ENCODE measurements at regions not wholly inside any gene's neighbourhood (a gene's known extent, or its start where the extent isn't known, plus 50 kb on each side); places are given as distances from the start of the nearest gene placed in this dataset.

GRCh38 chr2:16948710-16949109 is 283.1 kb upstream of the CYRIA start:
- Histone ChIP-seq H3K4me3 (ENCODE audit: low read length) (no peak overlapping the region), H3K79me2 (ENCODE audit: low read length) (no peaks in the 10 kb centered on the region), H3K36me3 (ENCODE audit: insufficient read depth, low read length) (no peaks in the 10 kb centered on the region), H3K4me2 (ENCODE audit: low read depth, low read length, poor library complexity, severe bottlenecking) (no peak overlapping the region), H2AFZ (ENCODE audit: low read length) (no peak overlapping the region), H3K9me3 (ENCODE audit: low read length) (no peaks in the 10 kb centered on the region), H3K27me3 (ENCODE audit: low read length) (no peaks in the 10 kb centered on the region), H4K20me1 (ENCODE audit: insufficient read depth, low read depth, low read length) (no peaks in the 10 kb centered on the region), H3K4me1 (ENCODE audit: low read length) (peaks cover 3% of the 10 kb centered on the region), H3K27ac (ENCODE audit: low read length) (no peak overlapping the region), H3K9me2 (replicated peaks; ENCODE audit: insufficient read depth, low read length) (no peaks in the 10 kb centered on the region), H3K9ac (ENCODE audit: low read length) (no peak overlapping the region)
- DNase-seq, result no peak

GRCh38 chr2:16948053-16948452 is 282.4 kb upstream of the CYRIA start:
- no peaks in the 10 kb centered on the region for H3K36me3 ChIP-seq (ENCODE audit: insufficient read depth, low read length)
- no peak overlapping the region for H3K27ac ChIP-seq (ENCODE audit: low read length)
- no peaks in the 10 kb centered on the region for H3K27me3 ChIP-seq (ENCODE audit: low read length)
- H3K4me3 ChIP-seq (ENCODE audit: low read length), result no peak overlapping the region
- no peaks in the 10 kb centered on the region for H3K9me3 ChIP-seq (ENCODE audit: low read length)
- no peaks in the 10 kb centered on the region for H3K9me2 ChIP-seq (replicated peaks; ENCODE audit: insufficient read depth, low read length)
- no peak for DNase-seq
- no peak overlapping the region for H3K9ac ChIP-seq (ENCODE audit: low read length)
- no peaks in the 10 kb centered on the region for H3K79me2 ChIP-seq (ENCODE audit: low read length)
- no peak overlapping the region for H2AFZ ChIP-seq (ENCODE audit: low read length)
- H3K4me2 ChIP-seq (ENCODE audit: low read depth, low read length, poor library complexity, severe bottlenecking), result no peak overlapping the region
- no peaks in the 10 kb centered on the region for H4K20me1 ChIP-seq (ENCODE audit: insufficient read depth, low read depth, low read length)
- H3K4me1 ChIP-seq (ENCODE audit: low read length), result peaks cover 3% of the 10 kb centered on the region

GRCh38 chr2:16943279-16943958 is 277.8 kb upstream of the CYRIA start:
- no peak overlapping the region for H3K9ac ChIP-seq (ENCODE audit: low read length)

GRCh38 chr2:16940214-16940613 is 274.6 kb upstream of the CYRIA start:
- no peak for DNase-seq

More at GRCh38 chr2:16943279-16943958, 277.8 kb upstream of the CYRIA start:
- no peak overlapping the region for H2AFZ ChIP-seq (ENCODE audit: low read length)
- no peak overlapping the region for H3K4me2 ChIP-seq (ENCODE audit: low read depth, low read length, poor library complexity, severe bottlenecking)
- H3K9me2 ChIP-seq (replicated peaks; ENCODE audit: insufficient read depth, low read length), result no peaks in the 10 kb centered on the region
- H3K27me3 ChIP-seq (ENCODE audit: low read length), result no peaks in the 10 kb centered on the region
- DNase-seq, result no peak
- no peaks in the 10 kb centered on the region for H3K36me3 ChIP-seq (ENCODE audit: insufficient read depth, low read length)
- H3K4me3 ChIP-seq (ENCODE audit: low read length), result no peak overlapping the region
- no peaks in the 10 kb centered on the region for H3K79me2 ChIP-seq (ENCODE audit: low read length)
- H3K27ac ChIP-seq (ENCODE audit: low read length), result no peak overlapping the region
- H3K9me3 ChIP-seq (ENCODE audit: low read length), result no peaks in the 10 kb centered on the region
- H4K20me1 ChIP-seq (ENCODE audit: insufficient read depth, low read depth, low read length), result no peaks in the 10 kb centered on the region
- peaks cover 3% of the 10 kb centered on the region for H3K4me1 ChIP-seq (ENCODE audit: low read length)

GRCh38 chr2:16939771-16940170 is 274.1 kb upstream of the CYRIA start:
- H3K9me2 ChIP-seq (replicated peaks; ENCODE audit: insufficient read depth, low read length), result no peaks in the 10 kb centered on the region

More at GRCh38 chr2:16940214-16940613, 274.6 kb upstream of the CYRIA start:
- no peaks in the 10 kb centered on the region for H4K20me1 ChIP-seq (ENCODE audit: insufficient read depth, low read depth, low read length)
- H3K9me2 ChIP-seq (replicated peaks; ENCODE audit: insufficient read depth, low read length), result no peaks in the 10 kb centered on the region
- no peaks in the 10 kb centered on the region for H3K36me3 ChIP-seq (ENCODE audit: insufficient read depth, low read length)
- no peak overlapping the region for H2AFZ ChIP-seq (ENCODE audit: low read length)
- no peak overlapping the region for H3K9ac ChIP-seq (ENCODE audit: low read length)
- H3K9me3 ChIP-seq (ENCODE audit: low read length), result no peaks in the 10 kb centered on the region
- no peaks in the 10 kb centered on the region for H3K27me3 ChIP-seq (ENCODE audit: low read length)
- H3K4me3 ChIP-seq (ENCODE audit: low read length), result no peak overlapping the region
- H3K4me1 ChIP-seq (ENCODE audit: low read length), result no peaks in the 10 kb centered on the region
- H3K79me2 ChIP-seq (ENCODE audit: low read length), result no peaks in the 10 kb centered on the region
- H3K27ac ChIP-seq (ENCODE audit: low read length), result no peak overlapping the region
- no peak overlapping the region for H3K4me2 ChIP-seq (ENCODE audit: low read depth, low read length, poor library complexity, severe bottlenecking)

GRCh38 chr2:16933355-16933754 is 267.7 kb upstream of the CYRIA start:
- Histone ChIP-seq H3K4me3 (ENCODE audit: low read length) (no peak overlapping the region), H4K20me1 (ENCODE audit: insufficient read depth, low read depth, low read length) (no peaks in the 10 kb centered on the region), H3K4me1 (ENCODE audit: low read length) (no peaks in the 10 kb centered on the region), H3K9me3 (ENCODE audit: low read length) (no peaks in the 10 kb centered on the region), H3K27me3 (ENCODE audit: low read length) (no peaks in the 10 kb centered on the region), H3K9me2 (replicated peaks; ENCODE audit: insufficient read depth, low read length) (no peaks in the 10 kb centered on the region), H2AFZ (ENCODE audit: low read length) (no peak overlapping the region), H3K79me2 (ENCODE audit: low read length) (no peaks in the 10 kb centered on the region), H3K9ac (ENCODE audit: low read length) (no peak overlapping the region), H3K27ac (ENCODE audit: low read length) (no peak overlapping the region), H3K4me2 (ENCODE audit: low read depth, low read length, poor library complexity, severe bottlenecking) (no peak overlapping the region), H3K36me3 (ENCODE audit: insufficient read depth, low read length) (no peaks in the 10 kb centered on the region)
- DNase-seq, result no peak

More at GRCh38 chr2:16939771-16940170, 274.1 kb upstream of the CYRIA start:
- Histone ChIP-seq H3K4me2 (ENCODE audit: low read depth, low read length, poor library complexity, severe bottlenecking) (no peak overlapping the region), H3K4me1 (ENCODE audit: low read length) (no peaks in the 10 kb centered on the region), H3K27ac (ENCODE audit: low read length) (no peak overlapping the region), H3K4me3 (ENCODE audit: low read length) (no peak overlapping the region), H4K20me1 (ENCODE audit: insufficient read depth, low read depth, low read length) (no peaks in the 10 kb centered on the region), H3K9ac (ENCODE audit: low read length) (no peak overlapping the region), H3K79me2 (ENCODE audit: low read length) (no peaks in the 10 kb centered on the region), H3K9me3 (ENCODE audit: low read length) (no peaks in the 10 kb centered on the region), H3K36me3 (ENCODE audit: insufficient read depth, low read length) (no peaks in the 10 kb centered on the region), H2AFZ (ENCODE audit: low read length) (no peak overlapping the region), H3K27me3 (ENCODE audit: low read length) (no peaks in the 10 kb centered on the region)
- no peak for DNase-seq

- H3K36me3 ChIP-seq (ENCODE audit: insufficient read depth, low read length), result no peaks in the 10 kb centered on the region
- no peaks in the 10 kb centered on the region for H3K27me3 ChIP-seq (ENCODE audit: low read length)
- H3K79me2 ChIP-seq (ENCODE audit: low read length), result no peaks in the 10 kb centered on the region
- no peak overlapping the region for H3K9ac ChIP-seq (ENCODE audit: low read length)
- H3K9me2 ChIP-seq (replicated peaks; ENCODE audit: insufficient read depth, low read length), result no peaks in the 10 kb centered on the region
- no peaks in the 10 kb centered on the region for H4K20me1 ChIP-seq (ENCODE audit: insufficient read depth, low read depth, low read length)
- no peak overlapping the region for H3K4me3 ChIP-seq (ENCODE audit: low read length)
- H3K9me3 ChIP-seq (ENCODE audit: low read length), result no peaks in the 10 kb centered on the region
- no peaks in the 10 kb centered on the region for H3K4me1 ChIP-seq (ENCODE audit: low read length)
- no peak overlapping the region for H3K27ac ChIP-seq (ENCODE audit: low read length)
- no peak for DNase-seq
- no peak overlapping the region for H2AFZ ChIP-seq (ENCODE audit: low read length)
- no peak overlapping the region for H3K4me2 ChIP-seq (ENCODE audit: low read depth, low read length, poor library complexity, severe bottlenecking)
These were observed 267.2 kb upstream of the CYRIA start for GRCh38 chr2:16932826-16933225.

- Histone ChIP-seq H3K4me2 (ENCODE audit: low read depth, low read length, poor library complexity, severe bottlenecking) (no peak overlapping the region), H2AFZ (ENCODE audit: low read length) (no peak overlapping the region), H3K27me3 (ENCODE audit: low read length) (no peaks in the 10 kb centered on the region), H3K9ac (ENCODE audit: low read length) (no peak overlapping the region), H3K9me3 (ENCODE audit: low read length) (no peaks in the 10 kb centered on the region), H3K4me3 (ENCODE audit: low read length) (no peak overlapping the region), H3K9me2 (replicated peaks; ENCODE audit: insufficient read depth, low read length) (no peaks in the 10 kb centered on the region), H3K79me2 (ENCODE audit: low read length) (no peaks in the 10 kb centered on the region), H4K20me1 (ENCODE audit: insufficient read depth, low read depth, low read length) (no peaks in the 10 kb centered on the region), H3K4me1 (ENCODE audit: low read length) (no peaks in the 10 kb centered on the region), H3K27ac (ENCODE audit: low read length) (no peak overlapping the region), H3K36me3 (ENCODE audit: insufficient read depth, low read length) (no peaks in the 10 kb centered on the region)
- no peak for DNase-seq
These were observed 265.8 kb upstream of the CYRIA start for GRCh38 chr2:16931441-16931840.
